GM12878 (cell line): ENCODE measurements at regions not wholly inside any gene's neighbourhood (a gene's known extent, or its start where the extent isn't known, plus 50 kb on each side); places are given as distances from the start of the nearest gene placed in this dataset.
"Not testable (repeated sequence)": the region's sequence is repeated elsewhere in the genome, so short reads cannot be mapped to it uniquely, and the experiment has no call there.

Source experiments
- HDAC2 ChIP-seq: fragments of 200-600 bp; sonication (generic); IDR thresholded peaks from 2 replicates; pipeline ENCODE4 v1.6.1; 2017
- POLR2A ChIP-seq: IDR thresholded peaks from 2 replicates; pipeline ENCODE4 v1.6.1; 2011; ENCODE audit warnings: low read depth, mild to moderate bottlenecking, low read length
- POLR2AphosphoS5 ChIP-seq: IDR thresholded peaks from 2 replicates; pipeline ENCODE4 v1.6.1; 2011; ENCODE audit warnings: mild to moderate bottlenecking, low read length, inconsistent platforms
- SREBF1 ChIP-seq: IDR thresholded peaks from 2 replicates; pipeline ENCODE4 v1.6.1; 2012; ENCODE audit warnings: mild to moderate bottlenecking, low read length
- STAT1 ChIP-seq: fragments of 450-650 bp; conservative IDR thresholded peaks from 2 replicates; pipeline ENCODE4 v1.6.1; 2014; ENCODE audit warnings: antibody characterized with exemption, mild to moderate bottlenecking
- TAF1 ChIP-seq: IDR thresholded peaks from 2 replicates; pipeline ENCODE4 v1.6.1; 2011; ENCODE audit warnings: mild to moderate bottlenecking, low read depth, low read length, borderline replicate concordance

DNA sequence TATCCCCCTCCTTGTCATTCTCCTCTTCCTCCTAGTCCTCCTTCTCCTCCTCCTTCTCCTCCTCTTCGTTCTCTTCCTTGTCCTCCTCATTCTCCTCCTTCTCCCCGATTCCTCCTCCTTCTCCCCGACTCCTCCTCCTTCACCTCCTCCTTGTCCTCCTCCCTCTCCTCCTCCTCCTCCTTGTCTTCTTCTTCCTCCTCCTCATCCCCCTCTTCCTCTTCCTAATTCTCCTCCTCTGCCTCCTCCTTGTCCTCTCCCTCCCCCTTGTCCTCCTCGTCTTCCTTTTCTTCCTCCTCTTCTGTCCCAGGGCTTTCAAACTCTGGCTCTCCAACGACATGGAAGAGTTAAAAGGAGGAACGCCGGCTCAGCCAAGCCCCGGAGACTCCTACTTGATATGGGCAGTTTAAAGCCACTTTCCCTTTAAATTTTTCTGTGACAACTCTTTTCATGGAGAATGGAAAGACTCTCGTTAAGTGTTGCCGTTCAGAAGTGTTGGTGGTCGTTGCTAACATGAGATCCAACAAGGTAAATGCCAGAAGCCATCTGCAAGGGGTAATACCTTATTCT is 115.5 kb upstream of the FAM20C start:
- TF ChIP-seq POLR2AphosphoS5, STAT1, POLR2A, HDAC2, TAF1, SREBF1: not testable (repeated sequence)
